H1 (cell line): ENCODE measurements at regions not wholly inside any gene's neighbourhood (a gene's known extent, or its start where the extent isn't known, plus 50 kb on each side); places are given as distances from the start of the nearest gene placed in this dataset.

Source experiments
- CTCF ChIA-PET: fragments of 300-600 bp; sonication (Branson Sonifier 250); formaldehyde crosslinking; loops from one replicate; lab custom pipeline; 2021; ENCODE audit not compliant: partially characterized antibody; lab: Charles Lee
- POLR2A ChIA-PET: fragments of 300-600 bp; sonication (Branson Sonifier 250); formaldehyde crosslinking; loops from one replicate; lab custom pipeline; 2021; ENCODE audit warnings: inconsistent platforms; ENCODE audit not compliant: partially characterized antibody; lab: Charles Lee
- DNase-seq, 2 experiments: peaks; one replicate each; pipeline versions ENCODE4 v3.0.0 to v3.0.0-alpha.2; 2010 to 2022; ENCODE audit warnings: low spot score in 2 of 2, low read depth in 1 of 2, mixed read lengths in 1 of 2
- FAIRE-seq: peaks from 2 replicates; lab custom pipeline; 2011; peaks lifted over from hg19 to GRCh38; lab: Jason Lieb, UNC
- H2AFZ ChIP-seq: 2 replicates; pipeline ENCODE4 v1.8.1; 2012; ENCODE audit warnings: low read length, inconsistent platforms
- H2AK5ac ChIP-seq: 2 replicates; pipeline ENCODE4 v1.6.1; 2013; ENCODE audit warnings: low read depth, low read length
- H2BK120ac ChIP-seq: replicated peaks from 2 replicates; pipeline ENCODE3; 2013; ENCODE audit warnings: low read depth, low read length, inconsistent platforms
- H2BK12ac ChIP-seq: 2 replicates; pipeline ENCODE4 v1.6.1; 2013; ENCODE audit warnings: low read depth, low read length
- H2BK15ac ChIP-seq: 2 replicates; pipeline ENCODE4 v1.6.1; 2013; ENCODE audit warnings: low read length
- H2BK20ac ChIP-seq: 2 replicates; pipeline ENCODE4 v1.6.1; 2013; ENCODE audit warnings: low read length
- H2BK5ac ChIP-seq: 2 replicates; pipeline ENCODE4 v1.6.1; 2013; ENCODE audit warnings: low read depth, low read length
- H3K14ac ChIP-seq: 2 replicates; pipeline ENCODE4 v1.6.1; 2013; ENCODE audit warnings: inconsistent platforms; ENCODE audit not compliant: insufficient read length
- H3K18ac ChIP-seq: 2 replicates; pipeline ENCODE4 v1.6.1; 2013; ENCODE audit warnings: low read length; ENCODE audit errors: extremely low read depth
- H3K23ac ChIP-seq: 2 replicates; pipeline ENCODE4 v1.6.1; 2013; ENCODE audit warnings: inconsistent platforms; ENCODE audit not compliant: insufficient read length
- H3K23me2 ChIP-seq: 2 replicates; pipeline ENCODE4 v1.6.1; 2013; ENCODE audit warnings: low read depth, low read length
- H3K27ac ChIP-seq: 2 replicates; pipeline ENCODE4 v1.6.1; 2011; ENCODE audit warnings: low read depth, low read length, inconsistent platforms
- H3K27me3 ChIP-seq, 4 experiments: replicated peaks in 1 of 4; 1 replicate in 1 of 4; 2 replicates in 3 of 4; pipeline versions ENCODE4 v1.6.1 to v1.8.1; 2011 to 2013; ENCODE audit warnings: low read length in 3 of 4, mild to moderate bottlenecking in 3 of 4, inconsistent platforms in 2 of 4, mixed read lengths in 2 of 4, moderate library complexity in 1 of 4; ENCODE audit not compliant: control insufficient read depth in 3 of 4, insufficient read depth in 3 of 4; ENCODE audit errors: extremely low read depth in 1 of 4
- H3K36me3 ChIP-seq, 4 experiments: 2 replicates each; pipeline versions ENCODE4 v1.6.1 to v1.8.1; 2011 to 2013; ENCODE audit warnings: mild to moderate bottlenecking in 4 of 4, low read length in 3 of 4, moderate library complexity in 2 of 4, control low read depth in 1 of 4, inconsistent platforms in 1 of 4; ENCODE audit not compliant: insufficient read depth in 4 of 4, control insufficient read depth in 2 of 4
- H3K4ac ChIP-seq: replicated peaks from 2 replicates; pipeline ENCODE3; 2013; ENCODE audit warnings: low read length, low read depth, mixed read lengths, inconsistent platforms; ENCODE audit not compliant: insufficient read length
- H3K4me1 ChIP-seq, 4 experiments: replicated peaks in 1 of 4; 1 replicate in 1 of 4; 2 replicates in 3 of 4; pipeline versions ENCODE4 v1.6.1 to v1.8.1; 2011 to 2013; ENCODE audit warnings: low read length in 3 of 4, inconsistent platforms in 2 of 4, mixed read lengths in 1 of 4; ENCODE audit not compliant: insufficient read depth in 4 of 4, control insufficient read depth in 3 of 4
- H3K4me2 ChIP-seq, 2 experiments: 2 replicates each; pipeline versions ENCODE4 v1.6.1 to v1.8.1; 2011 to 2013; ENCODE audit warnings: low read depth in 2 of 2, low read length in 2 of 2, control low read depth in 1 of 2, inconsistent platforms in 1 of 2, mild to moderate bottlenecking in 1 of 2; ENCODE audit not compliant: insufficient read depth in 1 of 2
- H3K4me3 ChIP-seq, 4 experiments: fragments of 200-600, 300-600 bp in 1 of 4; sonication (generic), shearing (Covaris generic), sonication (Bioruptor Twin) in 1 of 4; 2 replicates each; pipeline versions ENCODE4 v1.5.1 to v1.8.1; 2011 to 2016; ENCODE audit warnings: low read length in 4 of 4, low read depth in 3 of 4, control low read depth in 2 of 4, inconsistent platforms in 2 of 4, mild to moderate bottlenecking in 2 of 4, mixed read lengths in 1 of 4, moderate library complexity in 1 of 4; ENCODE audit not compliant: insufficient read depth in 2 of 4; ENCODE audit errors: extremely low read depth in 1 of 4
- H3K56ac ChIP-seq: replicated peaks from 2 replicates; pipeline ENCODE3; 2013; ENCODE audit warnings: low read depth, mild to moderate bottlenecking, mixed read lengths, low read length, inconsistent platforms; ENCODE audit not compliant: insufficient read length
- H3K79me1 ChIP-seq: 2 replicates; pipeline ENCODE4 v1.6.1; 2013; ENCODE audit warnings: low read depth, low read length, control low read depth
- H3K79me2 ChIP-seq, 2 experiments: 2 replicates each; pipeline versions ENCODE4 v1.6.1 to v1.8.1; 2012 to 2013; ENCODE audit warnings: low read length in 2 of 2, mild to moderate bottlenecking in 2 of 2, inconsistent platforms in 1 of 2; ENCODE audit not compliant: insufficient read depth in 2 of 2, control insufficient read depth in 1 of 2
- H3K9ac ChIP-seq, 4 experiments: replicated peaks in 1 of 4; 1 replicate in 1 of 4; 2 replicates in 3 of 4; pipeline versions ENCODE4 v1.6.1 to v1.8.1; 2011 to 2013; ENCODE audit warnings: low read depth in 3 of 4, low read length in 3 of 4, control low read depth in 2 of 4, mild to moderate bottlenecking in 2 of 4, moderate library complexity in 2 of 4, inconsistent platforms in 1 of 4; ENCODE audit errors: extremely low read depth in 1 of 4
- H3K9me3 ChIP-seq, 2 experiments: 2 replicates each; pipeline versions ENCODE4 v1.6.1 to v1.8.1; 2012 to 2013; ENCODE audit warnings: mild to moderate bottlenecking in 2 of 2, moderate library complexity in 2 of 2, control low read depth in 1 of 2, inconsistent platforms in 1 of 2, low read depth in 1 of 2, low read length in 1 of 2, mixed read lengths in 1 of 2; ENCODE audit not compliant: insufficient read depth in 2 of 2
- H4K20me1 ChIP-seq, 2 experiments: replicated peaks in 1 of 2; 2 replicates each; pipeline versions ENCODE3 to v1.8.1; 2011 to 2013; ENCODE audit warnings: inconsistent platforms in 2 of 2, low read length in 2 of 2, mild to moderate bottlenecking in 1 of 2; ENCODE audit not compliant: insufficient read depth in 2 of 2, control insufficient read depth in 1 of 2
- H4K5ac ChIP-seq: 2 replicates; pipeline ENCODE4 v1.6.1; 2013; ENCODE audit warnings: low read length, low read depth, mixed read lengths, inconsistent platforms; ENCODE audit not compliant: insufficient read length
- H4K8ac ChIP-seq: 2 replicates; pipeline ENCODE4 v1.8.0; 2013; ENCODE audit warnings: mild to moderate bottlenecking, moderate library complexity, low read length, inconsistent platforms; ENCODE audit not compliant: insufficient read depth; ENCODE audit errors: extremely low read depth
- H4K91ac ChIP-seq: replicated peaks from 2 replicates; pipeline ENCODE3; 2013; ENCODE audit warnings: low read length, mixed read lengths, inconsistent platforms; ENCODE audit not compliant: insufficient read length
- CTCF ChIP-seq, 3 experiments: IDR thresholded peaks; 1 replicate in 2 of 3; 2 replicates in 1 of 3; pipeline versions ENCODE4 v1.5.1 to v1.6.1; 2011; ENCODE audit warnings: low read length in 3 of 3, mild to moderate bottlenecking in 3 of 3, inconsistent platforms in 2 of 3, low read depth in 1 of 3, moderate library complexity in 1 of 3; ENCODE audit not compliant: insufficient read depth in 1 of 3; ENCODE audit errors: control extremely low read depth in 1 of 3
- WGBS, 2 experiments: shearing (Covaris generic) in 1 of 2; methylation state at CpG; one replicate each; pipeline versions ENCODE4 v1.1.6 to v1.1.7; 2013 to 2015; ENCODE audit warnings: low lambda C conversion rate in 2 of 2, mixed read lengths in 2 of 2, inconsistent platforms in 1 of 2, low coverage in 1 of 2, missing lambda C conversion rate in 1 of 2; ENCODE audit not compliant: insufficient replicate concordance in 2 of 2, insufficient coverage in 1 of 2, insufficient read length in 1 of 2; ENCODE audit errors: extremely low coverage in 1 of 2, missing lambda C conversion rate in 1 of 2; 5-methylcytosine and 5-hydroxymethylcytosine counted together

- Histone ChIP-seq H3K9me3 (no peaks in the 10 kb centered on the region), H3K4me1 (no peaks in the 10 kb centered on the region), H3K36me3 (no peaks in the 10 kb centered on the region), H2BK5ac (no peak overlapping the region), H3K4me2 (no peak overlapping the region), H2BK15ac (no peak overlapping the region), H2BK12ac (no peak overlapping the region), H2BK120ac (no peak overlapping the region), H4K8ac (no peak overlapping the region), H3K14ac (no peak overlapping the region), H2AFZ (no peak overlapping the region), H3K23me2 (no peaks in the 10 kb centered on the region), H3K56ac (no peak overlapping the region), H4K20me1 (no peaks in the 10 kb centered on the region), H3K27me3 (no peaks in the 10 kb centered on the region), H3K9ac (no peak overlapping the region), H3K18ac (no peak overlapping the region), H4K91ac (no peak overlapping the region), H3K79me1 (no peaks in the 10 kb centered on the region), H3K79me2 (no peaks in the 10 kb centered on the region), H2BK20ac (no peak overlapping the region), H2AK5ac (no peak overlapping the region), H3K4ac (no peak overlapping the region), H3K23ac (no peak overlapping the region), H4K5ac (no peak overlapping the region), H3K4me3 (no peak overlapping the region), H3K27ac (no peak overlapping the region)
- ChIA-PET POLR2A (no interaction called here), CTCF (interaction anchor here (1.3 to 4.3 kb wide), 3 partner anchors 12 to 31 kb away, joined by 4 to 36 read pairs (median 7); no protein-coding TSS in a partner anchor)
- DNase-seq = no peak
- TF ChIP-seq CTCF (IDR thresholded peaks at IDR 0.05; ENCODE audit: control extremely low read depth in 1 of 3, insufficient read depth in 1 of 3, low read depth in 1 of 3, low read length in 3 of 3) = no peak
- no peak for FAIRE-seq
- 87% methylated on average over 5 of the region's 5 CpGs; no CpG with 5 or more reads in 1 of the 2 experiments for WGBS, 2 experiments
Measured at GRCh38 chr13:106633321-106633720, 65.4 kb upstream of the ARGLU1 start.
